Heart left ventricle (tissue), 16 donors: ENCODE measurements at regions not wholly inside any gene's neighbourhood (a gene's known extent, or its start where the extent isn't known, plus 50 kb on each side); places are given as distances from the start of the nearest gene placed in this dataset.
"Not testable (repeated sequence)": the region's sequence is repeated elsewhere in the genome, so short reads cannot be mapped to it uniquely, and the experiment has no call there.

Experiments
- ATAC-seq, 4 donors: fragments of 200-7000 bp; cut with Tn5 transposase; one replicate each; pipeline ENCODE4 v1.9.1; 2020 to 2022; ENCODE audit warnings: moderate library complexity in 4 of 4, mild to moderate bottlenecking in 3 of 4, moderate number of reproducible peaks in 1 of 4
- DNase-seq, 5 donors: peaks; one replicate each; pipeline ENCODE4 v3.0.0-alpha.2; 2020
- H3K27ac ChIP-seq, 12 donors: fragments of 200-600 bp; sonication (generic) in 4 of 12; one replicate each; pipeline versions ENCODE4 v1.5.0 to v1.8.0; 2016 to 2022; ENCODE audit warnings: mild to moderate bottlenecking in 2 of 12
- H3K27me3 ChIP-seq, 9 donors: fragments of 200-600 bp; sonication (generic) in 2 of 9; one replicate each; pipeline versions ENCODE4 v1.5.1 to v1.8.0; 2016 to 2022; ENCODE audit warnings: mild to moderate bottlenecking in 3 of 9
- H3K36me3 ChIP-seq, 9 donors: fragments of 200-600 bp; sonication (generic) in 2 of 9; one replicate each; pipeline versions ENCODE4 v1.5.0 to v1.8.0; 2018 to 2022; ENCODE audit warnings: mild to moderate bottlenecking in 2 of 9
- H3K4me1 ChIP-seq, 12 donors: fragments of 200-600 bp; sonication (generic) in 4 of 12; one replicate each; pipeline versions ENCODE4 v1.5.0 to v1.8.0; 2016 to 2022; ENCODE audit warnings: mild to moderate bottlenecking in 3 of 12
- H3K4me3 ChIP-seq, 12 donors: fragments of 200-600 bp; sonication (generic) in 4 of 12; one replicate each; pipeline versions ENCODE4 v1.5.0 to v1.8.0; 2017 to 2022; ENCODE audit warnings: mild to moderate bottlenecking in 9 of 12, moderate library complexity in 4 of 12
- H3K9me3 ChIP-seq, 12 donors: fragments of 200-600 bp; sonication (generic) in 4 of 12; one replicate each; pipeline versions ENCODE4 v1.5.0 to v1.8.0; 2016 to 2022; ENCODE audit warnings: mild to moderate bottlenecking in 1 of 12
- CTCF ChIP-seq, 12 donors: fragments of 200-600 bp; sonication (generic) in 4 of 12; IDR thresholded peaks; one replicate each; pipeline versions ENCODE4 v1.5.0 to v1.8.0; 2018 to 2022; ENCODE audit warnings: antibody characterized with exemption in 12 of 12, mild to moderate bottlenecking in 5 of 12
- POLR2A ChIP-seq, 2 donors: fragments of 450-650 bp; IDR thresholded peaks; one replicate each; pipeline ENCODE4 v1.6.1; 2017; ENCODE audit warnings: antibody characterized with exemption in 2 of 2, mild to moderate bottlenecking in 2 of 2, moderate library complexity in 2 of 2
- WGBS, 4 donors: extraction: QIAGEN DNeasy Blood & Tissue Kit in 2 of 4; methylation state at CpG; one replicate each; pipeline versions ENCODE4 v1.1.5 to v1.1.7; 2013 to 2018; 5-methylcytosine and 5-hydroxymethylcytosine counted together
- intact Hi-C, 10 donors: fragments of 100-400 bp; cut with DNase I; formaldehyde crosslinking; loops; one replicate each; pipeline versions ENCODE4 v1.11.1 to v1.14.2; 2022
- donor health status: ischemic (EF 13 %, LVEDD 7.1; RV severe dilation, severe dysfunction).
- donor health status: healthy with polysubstance abuse.
- donor health status: DM: no; HTN: yes; CAD: no.
- donor health status: DM: no; HTN: no; CAD: no.
- donor health status: ischemic (EF 25% LVEDD 6.9; RV normal size, moderate dysfunction).
- donor health status: ischemic (EF 25% LVEDD 5.7; RV mildly dilated, moderate dysfunction).
- donor health status: healthy.
- donor health status: DM: yes; HTN: yes; CAD: no.
- donor health status: ischemic (EF 35%, LVEDD 5.7; RV mildly dilated, moderate dysfunction).
- donor health status: nonischemic (EF 11% LVEDD 7.7; RV severe dilation, severe dysfunction).
- donor health status: DM: yes; HTN: yes; CAD: no.
- donor health status: PGD.
- donor health status: ischemic (EF 29% LVEDD 5.4; RV normal size, mild dysfunction).
- donor health status: nonischemic (EF 23%, LVEDD 6.1; RV moderate dilation, normal function).

GRCh38 chr1:96222701-96223100 lies 498.9 kb upstream of the PTBP2 start:
- TF ChIP-seq CTCF (IDR thresholded peaks at IDR 0.05), result no peak
- TF ChIP-seq POLR2A (IDR thresholded peaks at IDR 0.05), result no peak
- no peaks in the 10 kb centered on the region for H3K4me1 ChIP-seq
- intact Hi-C loops, result no loop called here
- no peak overlapping the region for H3K4me3 ChIP-seq
- DNase-seq, result no peak
- no peak overlapping the region for H3K27ac ChIP-seq
- no peaks in the 10 kb centered on the region for H3K36me3 ChIP-seq
- ATAC-seq, result no peak
- H3K9me3 ChIP-seq, result no peaks in the 10 kb centered on the region
- WGBS, 4 donors, result 67 to 81% (median 77%) methylated on average over 2 of the region's 2 CpGs
- H3K27me3 ChIP-seq, result no peaks in the 10 kb centered on the region

GRCh38 chr1:96224229-96224628 lies 497.4 kb upstream of the PTBP2 start:
- 87 to 94% (median 92%) methylated on average over 17 to 20 of the region's 20 CpGs for WGBS, 4 donors
- ATAC-seq, result not testable (repeated sequence)

GRCh38 chr1:96233422-96233821 lies 488.2 kb upstream of the PTBP2 start:
- DNase-seq (no peak), ATAC-seq (no peak)
- intact Hi-C loops, result loop anchor here in 3 of 10 donors (10.0 kb wide), 3 partner anchors 521 to 1821 kb away; no protein-coding TSS in a partner anchor
- Histone ChIP-seq H3K36me3 (no peaks in the 10 kb centered on the region), H3K9me3 (no peaks in the 10 kb centered on the region), H3K27me3 (peaks cover 0 to 4% (median 0%) of the 10 kb centered on the region in 9 donors), H3K4me1 (no peaks in the 10 kb centered on the region), H3K4me3 (no peak overlapping the region), H3K27ac (no peak overlapping the region)
- 78 to 84% (median 81%) methylated on average over 3 of the region's 3 CpGs for WGBS, 4 donors
- TF ChIP-seq CTCF (IDR thresholded peaks at IDR 0.05), result no peak
- no peak for TF ChIP-seq POLR2A (IDR thresholded peaks at IDR 0.05)

More at GRCh38 chr1:96224229-96224628, 497.4 kb upstream of the PTBP2 start:
- peak in 1 of 5 donors; percentile 41 for DNase-seq
- H3K4me3 ChIP-seq, H3K27me3 ChIP-seq, H3K27ac ChIP-seq, intact Hi-C loops, H3K4me1 ChIP-seq, H3K36me3 ChIP-seq, H3K9me3 ChIP-seq: not testable (repeated sequence)

- H3K27me3 ChIP-seq, result peaks cover 0 to 4% (median 0%) of the 10 kb centered on the region in 9 donors
- ATAC-seq (peak in 1 of 4 donors; percentile 39), DNase-seq (peak in 2 of 5 donors; percentile 17 to 24)
- no peaks in the 10 kb centered on the region for H3K4me1 ChIP-seq
- H3K27ac ChIP-seq, result peak overlapping the region in 1 of 12 donors; percentile 28
- H3K36me3 ChIP-seq, result no peaks in the 10 kb centered on the region
- no peaks in the 10 kb centered on the region for H3K9me3 ChIP-seq
- WGBS, 4 donors, result 25 to 39% (median 29%) methylated on average over 6 of the region's 6 CpGs
- TF ChIP-seq CTCF (IDR thresholded peaks at IDR 0.05) (no peak), POLR2A (IDR thresholded peaks at IDR 0.05) (no peak)
- intact Hi-C loops, result loop anchor here in 3 of 10 donors (10.0 kb wide), 3 partner anchors 521 to 1821 kb away; no protein-coding TSS in a partner anchor
- H3K4me3 ChIP-seq, result no peak overlapping the region
Measured at GRCh38 chr1:96234299-96234698, 487.3 kb upstream of the PTBP2 start.
